NCI-H2107 treated with DMSO at 0.1 percent for 48 hours (cell line): ENCODE measurements at regions not wholly inside any gene's neighbourhood (a gene's known extent, or its start where the extent isn't known, plus 50 kb on each side); places are given as distances from the start of the nearest gene placed in this dataset.

Experiments used
- DNase-seq: peaks from one replicate; lab custom pipeline; 2025; ENCODE audit not compliant: unreplicated experiment; lab: John Stamatoyannopoulos, UW

DNA sequence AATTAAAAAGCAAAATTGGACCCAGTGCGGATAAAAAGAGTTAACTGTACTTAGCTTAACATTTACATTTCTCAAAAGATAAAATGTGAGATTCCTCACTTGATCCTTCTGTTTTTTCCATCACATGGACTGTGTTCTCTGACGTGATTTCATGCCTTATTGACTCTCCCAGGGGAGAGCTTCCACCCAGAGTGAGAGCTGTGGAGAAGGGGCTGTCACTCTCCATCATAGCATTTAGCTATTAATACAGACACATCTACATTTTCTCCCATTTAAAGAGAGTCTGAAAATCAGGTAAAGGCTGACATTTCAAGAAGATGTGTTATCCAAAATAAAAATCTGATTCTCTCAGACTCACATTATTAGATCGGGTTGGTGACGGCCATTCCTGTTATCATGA is 493.8 kb downstream of the FBXO15 start:
- DNase-seq: no peak

DNA sequence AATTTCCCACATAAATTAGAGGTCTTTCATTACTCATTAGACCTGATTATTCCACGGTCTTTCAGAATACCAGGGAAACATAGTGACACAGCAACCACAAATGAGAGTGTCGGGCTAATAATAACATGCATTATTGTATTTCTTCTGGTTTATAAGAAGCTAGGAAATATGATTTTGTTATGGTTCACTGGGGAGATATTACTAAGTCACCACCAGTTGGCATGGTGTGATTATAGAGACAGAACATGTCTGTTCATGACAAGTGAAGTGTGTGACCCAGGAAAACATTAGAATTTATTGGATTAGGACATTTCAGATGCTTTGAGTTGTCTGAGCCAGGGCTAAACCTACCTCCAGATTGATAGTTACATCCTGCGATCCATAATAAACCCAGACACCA is 494.4 kb downstream of the FBXO15 start:
- DNase-seq: no peak

DNA sequence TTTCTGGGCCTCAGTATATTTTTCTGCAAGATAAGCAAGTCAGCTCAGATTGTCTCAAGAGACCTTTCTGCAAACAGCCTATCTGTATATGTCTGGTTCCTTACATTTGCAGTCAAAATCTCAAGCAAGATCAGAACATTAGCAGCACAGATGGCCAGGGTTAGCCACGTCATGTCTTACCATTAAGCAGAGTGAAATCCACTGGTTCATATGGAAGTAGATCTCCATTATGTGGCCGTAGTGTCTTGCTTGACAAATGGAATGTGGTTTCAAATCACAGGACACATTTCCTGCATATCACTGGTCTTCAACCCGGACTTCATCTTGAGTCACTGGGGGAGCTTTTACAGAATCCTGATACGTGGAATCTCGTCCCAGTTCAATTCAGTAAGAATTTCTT is 500.2 kb downstream of the FBXO15 start:
- no peak for DNase-seq

DNA sequence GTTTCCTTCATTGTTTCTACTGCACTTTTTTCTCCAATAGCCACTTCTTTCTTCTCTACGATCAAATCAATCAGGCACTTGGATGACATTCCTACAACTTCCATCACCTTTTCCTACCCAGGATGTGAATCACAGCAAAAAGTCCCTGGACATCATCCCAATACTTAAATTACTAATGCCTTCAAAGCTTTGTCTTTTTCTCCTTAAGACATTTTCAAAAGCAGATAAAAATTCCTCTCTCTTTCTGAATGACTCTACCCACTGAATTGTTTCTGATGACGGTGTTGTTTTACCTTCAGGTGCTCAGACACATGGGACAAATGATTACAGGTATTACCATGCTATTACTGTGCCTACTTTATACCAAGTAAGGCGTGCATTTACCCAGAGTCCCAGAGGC is 500.9 kb downstream of the FBXO15 start:
- DNase-seq: no peak

DNA sequence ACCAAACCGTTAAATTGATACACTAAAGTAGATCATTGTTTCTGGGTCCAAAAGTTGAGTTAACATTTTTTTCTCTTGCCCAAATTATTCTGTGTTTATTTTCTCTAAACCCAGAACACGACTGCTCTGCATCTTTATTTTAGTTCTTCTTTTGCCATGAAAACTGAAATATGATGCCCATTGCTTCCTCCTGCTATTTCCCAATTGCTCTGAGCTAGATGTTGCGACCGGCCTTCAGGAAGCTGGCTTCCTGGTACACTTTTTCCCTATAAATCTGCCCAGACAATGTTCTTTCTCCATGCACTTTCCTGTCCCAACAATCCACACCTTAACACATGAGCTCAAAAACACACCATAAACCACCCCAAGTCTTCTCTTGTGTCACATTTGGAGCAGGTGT is 501.4 kb downstream of the FBXO15 start:
- no peak for DNase-seq

DNA sequence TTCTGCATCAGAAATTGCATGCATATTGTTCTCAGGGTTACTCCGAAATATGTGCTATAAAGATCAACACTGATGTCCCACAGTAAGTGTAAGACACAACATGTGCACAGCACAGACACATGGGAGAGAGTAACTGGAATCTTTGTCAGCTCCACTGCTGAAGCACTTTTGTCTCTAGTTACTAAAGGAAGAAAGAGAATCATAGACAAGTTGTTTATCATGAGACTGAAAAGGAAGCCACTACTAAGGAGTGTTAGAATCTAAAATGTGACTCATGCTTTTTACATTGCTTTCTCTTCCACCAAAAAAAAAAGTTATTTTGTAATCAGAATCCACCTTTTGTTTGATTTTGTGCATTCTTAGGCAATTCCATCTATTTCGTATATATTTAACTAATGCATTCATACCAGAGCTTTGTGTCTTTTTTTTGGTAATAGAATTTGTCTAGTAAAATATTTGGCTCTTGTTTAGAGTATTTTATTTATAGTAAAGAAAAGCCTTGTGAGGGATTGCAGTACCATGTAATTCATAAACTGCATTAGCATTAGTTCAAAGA is 502.4 kb downstream of the FBXO15 start:
- DNase-seq: no peak

DNA sequence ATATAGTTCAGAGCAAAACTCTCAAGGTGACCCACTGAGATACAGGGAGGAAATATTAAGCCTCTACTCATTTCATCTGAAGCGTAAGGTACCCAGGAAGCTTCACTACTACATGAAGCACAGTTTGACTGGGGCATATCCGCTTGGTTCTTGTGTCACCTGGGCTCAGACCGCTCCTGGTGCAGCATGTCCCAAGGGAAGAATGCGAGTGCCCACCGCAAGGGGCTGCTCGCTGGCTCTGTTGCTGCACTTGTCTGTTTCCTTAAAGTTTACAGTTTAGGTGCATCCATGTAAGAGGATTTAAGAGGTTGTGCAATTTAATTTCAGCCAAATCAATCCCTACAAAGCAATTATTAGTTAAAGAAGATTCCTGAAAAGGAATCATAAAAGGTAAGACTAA is 507.8 kb downstream of the FBXO15 start:
- DNase-seq: no peak

DNA sequence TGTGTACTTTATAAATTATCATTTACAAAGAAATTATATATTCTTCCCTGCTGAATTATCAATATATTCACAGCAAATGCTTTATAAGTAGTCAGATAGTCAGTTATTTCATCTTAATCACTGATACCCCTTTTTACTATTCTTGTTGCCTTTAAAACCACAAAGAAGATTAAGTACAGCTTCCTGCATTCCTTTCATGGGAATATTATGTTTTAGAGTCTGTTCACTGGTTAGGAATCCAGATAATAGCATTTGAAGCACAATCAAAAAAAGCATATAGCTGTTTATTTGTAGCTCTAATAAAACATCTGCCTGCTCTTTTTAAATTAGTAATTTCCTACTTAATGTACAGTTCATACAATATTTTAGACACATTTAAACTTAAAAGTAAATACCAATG is 508.9 kb downstream of the FBXO15 start:
- DNase-seq: no peak

DNA sequence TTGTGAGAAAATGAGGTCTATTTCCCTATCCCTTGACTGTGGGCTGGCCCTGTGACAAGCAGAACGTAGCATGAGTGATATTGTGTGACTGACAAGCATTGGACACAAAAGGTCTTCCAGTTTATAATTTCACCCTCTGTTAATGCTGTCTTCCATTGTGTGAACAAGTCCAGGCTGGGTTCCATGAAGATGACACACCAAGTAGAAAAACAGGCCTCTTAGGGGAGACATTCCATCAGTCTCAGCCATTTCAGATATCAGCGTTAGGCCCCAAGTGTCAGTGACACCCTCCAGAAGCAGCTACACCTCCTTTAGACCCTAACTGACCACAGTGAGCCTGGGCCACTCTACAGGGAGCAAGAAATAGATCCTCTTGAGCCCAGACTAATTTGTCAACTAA is 511.3 kb downstream of the FBXO15 start:
- DNase-seq: no peak

DNA sequence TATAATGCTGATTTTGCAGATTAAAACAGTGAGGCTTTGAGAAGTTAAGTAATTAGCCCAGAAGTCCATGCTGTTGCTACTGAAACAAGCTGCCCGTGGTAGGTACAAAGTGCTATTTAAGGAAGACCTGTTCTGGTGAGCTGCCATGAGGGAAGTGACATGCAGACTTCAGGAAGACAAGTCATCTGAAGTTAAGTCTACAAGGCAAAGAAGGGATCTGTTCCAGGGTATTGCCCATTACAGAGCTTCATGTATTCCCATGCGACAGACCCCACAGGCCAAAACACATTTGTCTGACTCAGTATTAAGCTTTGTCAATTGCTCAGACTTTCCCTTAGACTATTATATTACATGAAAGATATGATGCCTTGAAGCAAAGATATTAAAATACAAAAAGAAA is 520.8 kb downstream of the FBXO15 start:
- no peak for DNase-seq

DNA sequence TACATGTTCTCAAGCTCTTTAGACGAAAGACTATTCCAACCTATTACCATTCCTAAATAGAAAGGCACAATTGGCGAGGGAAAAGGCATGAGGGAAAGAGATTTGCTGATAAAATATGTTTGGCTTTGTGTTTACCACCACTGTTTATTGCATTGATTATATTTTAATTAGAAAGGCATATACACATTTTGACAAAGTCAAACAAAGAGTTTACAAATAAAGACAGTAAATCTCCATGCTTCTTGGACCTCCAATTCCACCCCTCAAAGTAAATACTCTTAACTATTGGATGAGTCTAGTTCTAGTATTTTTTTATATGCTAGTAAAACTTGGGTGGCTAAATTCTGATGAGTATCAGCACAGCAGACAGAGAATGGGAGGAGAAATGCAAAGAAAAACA is 521.4 kb downstream of the FBXO15 start:
- DNase-seq: no peak

DNA sequence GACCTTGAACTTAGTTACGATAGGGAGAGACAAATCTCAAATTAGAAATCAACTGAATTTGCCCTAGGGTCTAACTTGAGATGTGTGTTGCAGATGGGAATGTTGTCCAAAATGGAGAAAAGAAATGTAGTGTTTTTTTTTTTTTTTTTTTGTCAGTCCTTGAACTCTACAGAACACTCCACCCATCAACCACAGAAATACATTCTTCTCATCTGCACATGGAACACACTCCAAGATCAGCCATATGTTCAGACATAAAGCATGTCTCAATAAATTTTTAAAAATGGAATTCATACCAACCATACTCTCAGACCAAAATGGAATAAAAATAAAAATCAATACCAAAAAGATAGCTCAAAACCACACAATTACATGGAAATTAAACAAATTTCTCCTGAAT is 526.5 kb downstream of the FBXO15 start:
- DNase-seq: no peak

DNA sequence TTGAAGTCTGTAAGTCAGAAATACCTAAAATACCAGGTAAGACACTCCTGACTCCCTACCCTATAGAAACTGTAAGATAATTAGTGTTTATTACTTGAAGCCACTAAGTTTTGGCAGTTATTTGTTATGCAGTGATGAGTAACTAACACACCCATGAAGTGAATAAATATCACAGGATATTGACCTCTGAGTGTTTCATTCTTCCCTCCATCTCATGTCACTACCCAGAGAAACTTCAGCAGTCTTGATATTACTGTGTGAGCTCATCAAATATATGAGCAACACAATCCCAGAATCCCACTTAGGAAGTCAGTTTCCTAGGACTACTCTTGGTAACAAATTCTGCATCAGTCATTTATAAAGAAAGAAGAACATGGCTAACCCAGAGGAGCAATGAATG is 529.7 kb downstream of the FBXO15 start:
- no peak for DNase-seq

DNA sequence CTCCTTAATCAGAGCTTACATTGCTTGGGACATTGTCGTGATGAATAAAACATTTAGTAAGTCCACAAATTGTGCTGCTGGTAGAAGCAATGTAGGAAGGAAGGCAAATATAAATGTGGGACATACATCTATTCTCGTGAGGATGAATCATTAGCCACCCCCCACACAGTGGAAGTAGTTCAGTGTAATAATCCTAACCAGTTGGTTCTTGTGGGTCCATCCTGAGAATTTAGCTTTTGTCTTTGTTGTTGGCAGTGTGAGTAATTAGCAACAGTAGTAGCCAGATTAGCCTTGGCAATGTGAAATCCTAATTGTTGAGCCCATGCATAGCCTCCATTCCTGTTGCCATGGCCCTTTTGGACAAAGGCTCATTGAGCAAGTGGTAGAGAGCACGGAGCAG is 532.1 kb downstream of the FBXO15 start:
- DNase-seq: no peak

DNA sequence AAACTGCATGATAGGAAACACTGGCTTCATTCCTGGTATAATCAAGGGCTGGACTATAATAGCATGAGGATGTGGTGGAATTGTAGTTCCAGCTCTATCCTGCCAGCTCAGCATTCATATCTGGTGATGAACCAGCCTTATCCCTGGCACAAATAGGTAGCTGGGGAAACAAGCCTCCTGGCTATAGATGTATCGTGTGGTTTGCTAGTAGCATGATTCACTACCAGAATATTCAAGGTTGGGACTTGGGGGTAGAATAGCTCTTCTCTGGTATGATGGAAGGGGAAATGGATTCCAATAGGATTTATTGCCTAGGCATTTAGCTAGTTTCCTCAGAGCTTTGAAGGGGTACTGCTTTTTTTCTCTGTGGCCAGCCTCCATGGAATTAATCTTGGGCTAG is 532.8 kb downstream of the FBXO15 start:
- no peak for DNase-seq

DNA sequence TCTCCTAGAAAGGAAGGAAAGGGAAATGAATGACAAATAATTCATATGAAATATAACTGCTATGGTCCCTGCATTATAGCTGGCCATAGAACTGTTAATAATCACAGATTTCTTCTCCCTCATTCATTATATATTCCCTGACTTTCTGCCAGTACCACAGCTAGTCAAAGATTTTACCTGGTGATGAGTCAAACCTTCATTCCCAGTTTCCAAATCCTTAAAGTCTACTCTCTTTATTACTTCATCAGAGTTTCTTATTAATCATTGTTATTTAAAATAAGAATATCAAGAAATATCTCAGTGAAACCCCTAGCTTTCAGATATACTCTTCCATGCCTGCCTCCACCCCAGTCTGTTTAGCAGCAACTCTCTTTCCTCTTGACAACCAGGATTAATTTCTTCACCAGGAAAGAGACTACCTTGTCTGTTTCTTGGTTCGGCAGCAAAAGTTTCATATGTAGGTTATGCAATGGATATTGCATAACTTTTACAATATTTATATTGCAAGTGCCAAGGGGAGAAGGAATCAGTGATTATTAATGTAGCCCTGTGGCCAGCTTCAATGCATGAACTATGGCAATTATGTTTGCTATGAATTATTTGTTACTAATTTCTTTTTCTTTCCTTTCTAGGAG is 533.8 kb downstream of the FBXO15 start:
- no peak for DNase-seq

DNA sequence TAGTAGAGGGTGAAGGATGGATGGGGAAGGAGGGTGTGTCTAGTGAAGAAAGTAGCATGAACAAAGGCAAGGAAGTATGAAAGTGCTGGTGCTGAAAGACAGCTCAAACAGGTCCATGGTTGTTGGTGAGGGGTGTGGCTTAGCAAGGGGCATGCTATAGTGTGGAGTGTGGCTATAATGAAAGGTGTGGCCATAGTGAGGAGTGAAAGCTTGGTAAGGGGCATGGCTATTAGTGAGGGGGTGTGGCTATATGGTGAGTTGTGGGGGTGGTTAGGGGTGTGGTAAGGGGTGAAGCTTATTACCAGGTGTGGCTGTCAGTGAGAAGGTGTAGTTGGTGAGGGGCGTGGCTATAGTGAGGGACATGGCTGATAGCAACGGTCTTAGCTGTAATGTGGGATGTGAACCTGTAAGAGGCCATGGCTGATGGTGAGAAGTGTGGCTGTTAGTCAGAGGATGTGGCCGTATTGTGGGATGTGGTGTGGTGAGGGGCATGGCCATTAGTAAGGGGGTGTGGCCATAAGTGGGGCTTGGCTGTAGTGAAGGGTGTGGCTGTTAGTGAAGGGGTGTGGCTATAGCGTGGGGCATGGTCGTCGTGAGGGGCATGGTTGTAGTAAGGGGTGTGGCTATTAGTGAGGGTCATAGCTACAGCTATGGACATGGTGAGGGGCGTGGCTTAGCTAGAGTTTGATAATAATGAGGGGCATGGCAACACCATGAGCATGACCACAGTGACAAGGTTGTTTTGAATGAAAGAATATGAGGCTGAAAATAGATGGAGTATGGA is 549.6 kb downstream of the FBXO15 start:
- DNase-seq: no peak

DNA sequence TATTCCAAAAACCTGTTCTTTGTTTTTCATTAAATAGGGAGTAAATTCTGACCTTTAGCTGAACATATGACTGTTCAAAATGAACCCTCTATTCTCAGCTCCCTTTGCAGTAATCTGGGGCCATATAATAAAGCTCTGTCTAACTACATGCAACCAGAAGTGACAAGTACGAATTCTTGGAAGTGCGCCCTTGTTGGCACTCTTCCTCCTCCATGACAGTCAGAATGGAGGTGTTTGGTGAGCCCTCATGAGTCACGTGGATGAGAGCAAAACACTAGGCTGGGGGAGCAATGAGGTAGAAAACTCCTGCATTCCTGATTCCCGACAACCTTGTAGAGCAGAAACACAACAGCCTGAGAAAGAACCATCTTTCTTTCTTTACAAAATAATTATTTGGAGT is 552.9 kb downstream of the FBXO15 start:
- DNase-seq: no peak

DNA sequence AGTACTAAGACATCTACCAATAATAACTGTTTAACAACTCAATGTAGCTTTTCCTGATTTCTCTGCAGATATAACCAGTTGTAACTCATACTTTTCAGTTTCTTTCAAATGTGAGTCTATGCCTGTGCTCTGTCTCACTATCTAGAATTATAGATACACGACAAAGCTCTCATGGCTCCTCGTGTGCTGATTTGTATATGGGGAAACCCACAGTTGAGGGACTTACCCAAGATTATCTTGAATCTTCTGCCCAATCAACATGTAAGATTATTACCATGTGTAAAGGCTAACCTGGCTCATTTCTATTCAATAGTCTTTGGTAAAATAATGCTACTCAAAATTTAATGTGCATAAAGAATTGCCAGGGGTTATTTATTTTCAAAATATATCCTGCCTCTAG is 554.4 kb downstream of the FBXO15 start:
- DNase-seq: no peak

DNA sequence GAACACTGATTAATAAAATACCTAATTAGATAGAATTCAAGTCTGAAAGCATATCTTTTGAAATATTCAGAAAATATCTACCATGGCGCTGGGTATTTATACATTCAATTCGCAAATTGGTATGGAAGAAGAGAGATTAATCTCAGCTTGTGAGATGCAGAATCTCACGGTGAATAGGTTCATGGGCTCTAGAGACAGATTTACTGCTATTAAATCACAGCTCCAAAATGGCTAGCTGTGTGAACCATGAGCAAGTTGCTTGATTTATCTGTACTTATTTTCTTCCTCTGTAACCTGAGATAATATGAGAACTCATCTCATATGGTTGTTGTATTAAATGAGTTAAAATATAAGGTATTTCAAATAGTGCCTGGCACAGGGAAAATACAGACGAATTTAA is 556.7 kb downstream of the FBXO15 start:
- DNase-seq: no peak

DNA sequence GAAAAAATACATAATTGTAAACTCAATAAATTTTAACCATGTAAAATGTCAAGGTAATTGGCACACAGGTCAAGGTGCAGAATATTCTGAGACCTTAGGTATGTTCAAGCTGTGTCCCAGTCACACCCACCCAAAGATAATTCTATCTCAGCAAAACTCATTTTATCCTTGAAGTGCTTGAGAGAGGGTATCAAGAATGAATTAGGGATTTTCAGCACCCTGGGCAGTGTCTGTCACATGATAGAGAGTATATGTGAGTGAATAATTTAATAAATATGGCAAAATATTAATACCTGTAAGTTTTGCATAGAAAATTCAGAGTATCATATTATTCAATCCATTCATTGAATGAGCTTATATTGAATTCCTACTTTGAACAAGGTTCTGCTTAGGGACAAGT is 567.9 kb downstream of the FBXO15 start:
- DNase-seq: no peak

DNA sequence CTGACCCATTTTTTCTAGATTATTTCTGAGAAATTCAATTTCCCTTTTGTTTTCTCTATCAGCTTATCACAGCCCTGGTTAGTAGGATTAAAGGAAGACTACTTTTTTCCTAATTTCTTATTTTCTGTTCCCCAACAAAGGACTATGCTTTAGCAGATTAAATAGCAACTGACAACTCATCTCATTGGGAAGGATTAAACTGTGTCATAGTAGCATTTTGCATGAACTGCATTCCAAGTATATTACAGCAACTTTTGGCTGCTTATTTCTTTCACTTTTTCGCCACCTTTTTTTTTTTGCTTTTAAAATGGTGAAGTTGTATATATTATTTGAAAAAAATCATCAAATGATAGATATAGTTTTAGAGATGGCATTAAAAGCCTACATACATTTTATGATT is 570.3 kb downstream of the FBXO15 start:
- DNase-seq: no peak
